Stimulated activated CD8-positive, alpha-beta memory T cell treated with anti-CD3 and anti-CD28 coated beads, Interleukin-2, amount 100 ng/mL, for 48 hours (primary cell): ENCODE measurements at regions not wholly inside any gene's neighbourhood (a gene's known extent, or its start where the extent isn't known, plus 50 kb on each side); places are given as distances from the start of the nearest gene placed in this dataset.

ENCODE experiments used
- DNase-seq, 2 donors: peaks; one replicate each; pipeline ENCODE4 v3.0.0-alpha.2; 2020; ENCODE audit warnings: low read depth in 2 of 2

DNA sequence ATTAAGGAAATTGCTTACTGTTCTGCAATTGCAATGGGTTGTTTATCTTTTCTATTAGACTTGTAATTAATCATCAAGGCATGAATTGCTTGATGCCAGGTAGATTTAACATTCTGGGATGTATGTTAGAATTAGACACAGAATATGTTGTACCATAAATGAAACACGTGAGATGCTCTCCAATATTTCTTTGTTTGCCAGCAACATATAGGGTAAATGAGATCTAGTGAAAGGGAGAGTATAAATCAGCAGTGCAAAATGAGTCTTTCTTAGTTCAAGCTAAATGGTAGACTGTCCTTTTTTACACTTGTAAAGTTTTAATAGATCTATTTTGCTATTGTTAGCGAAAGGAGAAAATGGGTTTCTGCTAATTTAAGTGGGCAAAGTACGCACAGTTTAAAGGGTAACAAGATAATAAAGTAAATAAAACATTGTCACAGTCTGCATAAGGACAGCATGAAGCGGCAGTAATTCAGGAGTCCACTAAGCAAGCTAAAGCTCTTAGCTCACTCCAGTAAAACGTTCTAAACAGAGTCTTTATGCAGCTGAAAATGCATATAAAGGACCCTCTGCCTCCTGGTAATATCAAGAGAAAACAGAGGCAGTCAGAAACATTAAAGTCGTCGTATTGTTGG lies 1137.1 kb downstream of the OLFM4 start:
- no peak for DNase-seq

DNA sequence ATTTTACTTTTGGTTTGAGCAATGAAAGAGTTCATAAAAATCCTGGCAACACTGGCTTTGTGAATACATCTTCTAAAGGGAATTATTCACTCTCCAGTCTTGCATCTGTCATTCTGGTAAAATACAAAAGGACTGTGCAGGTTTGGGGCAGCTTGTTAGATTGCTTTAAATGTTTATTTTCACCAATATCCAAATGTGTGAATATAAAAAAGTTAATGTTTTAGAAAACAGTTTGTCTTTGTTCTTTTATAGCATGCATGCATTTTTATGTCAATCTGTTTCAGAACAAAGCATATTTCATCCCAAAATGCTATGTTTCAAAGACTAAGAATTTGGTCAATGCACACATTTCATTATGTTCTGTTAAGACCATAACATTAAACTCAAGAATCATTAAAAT lies 1145.4 kb downstream of the OLFM4 start:
- DNase-seq: no peak

DNA sequence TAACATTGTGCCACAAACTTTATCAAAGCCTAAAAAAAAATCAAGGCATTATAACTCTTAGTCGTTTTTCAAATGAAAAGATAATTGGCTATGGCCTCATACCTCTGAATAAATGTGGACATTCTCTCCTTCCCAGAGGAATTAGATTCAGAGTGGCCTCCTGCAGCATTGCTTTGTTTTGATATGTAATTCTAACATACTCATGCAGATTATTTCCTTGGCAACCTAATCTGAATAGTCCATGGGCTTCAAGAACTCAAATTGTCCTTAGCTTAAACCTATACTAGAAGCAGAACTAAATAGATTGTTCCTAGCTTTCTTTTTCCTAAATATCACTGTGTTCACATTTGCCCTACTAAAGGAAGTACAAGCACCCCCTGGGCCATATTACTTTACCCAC lies 1146.9 kb downstream of the OLFM4 start:
- DNase-seq: no peak

DNA sequence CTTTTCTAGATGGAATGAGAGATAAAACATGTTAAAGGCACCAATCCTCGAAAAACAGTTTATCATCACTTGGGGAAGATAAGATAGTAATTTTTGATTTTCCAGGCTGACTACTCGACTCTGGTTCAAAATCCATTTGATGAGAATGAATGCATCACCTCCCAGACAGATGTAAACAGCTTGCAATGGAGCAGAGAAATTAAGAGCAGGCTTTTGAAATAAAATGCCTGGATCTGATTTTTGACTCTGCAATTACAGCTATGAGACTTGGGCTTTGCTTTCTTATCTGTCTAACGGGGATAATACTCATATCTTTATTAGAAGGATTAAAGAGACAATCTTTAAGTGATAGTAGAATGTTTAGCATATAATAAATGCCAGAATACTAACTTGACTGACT lies 1148.9 kb downstream of the OLFM4 start:
- DNase-seq: no peak

DNA sequence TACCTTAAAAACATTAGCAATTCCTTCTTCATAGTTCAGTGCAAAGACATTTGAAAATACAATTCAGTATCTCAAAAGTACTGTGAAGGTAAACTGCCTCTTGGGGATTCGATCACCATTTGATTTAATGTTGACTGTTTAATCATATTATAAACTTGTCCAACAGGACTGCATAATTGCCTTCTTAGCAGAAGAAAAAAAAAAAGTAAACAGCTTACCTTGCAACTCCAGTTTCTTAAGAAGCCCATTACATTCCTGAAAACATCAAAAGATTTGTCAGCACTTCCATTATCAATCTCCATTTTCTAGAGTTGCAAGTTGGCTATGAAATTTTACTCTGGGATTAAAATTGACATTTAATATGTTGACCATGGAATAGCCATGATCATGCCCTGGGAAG lies 1154.6 kb downstream of the OLFM4 start:
- DNase-seq: no peak

DNA sequence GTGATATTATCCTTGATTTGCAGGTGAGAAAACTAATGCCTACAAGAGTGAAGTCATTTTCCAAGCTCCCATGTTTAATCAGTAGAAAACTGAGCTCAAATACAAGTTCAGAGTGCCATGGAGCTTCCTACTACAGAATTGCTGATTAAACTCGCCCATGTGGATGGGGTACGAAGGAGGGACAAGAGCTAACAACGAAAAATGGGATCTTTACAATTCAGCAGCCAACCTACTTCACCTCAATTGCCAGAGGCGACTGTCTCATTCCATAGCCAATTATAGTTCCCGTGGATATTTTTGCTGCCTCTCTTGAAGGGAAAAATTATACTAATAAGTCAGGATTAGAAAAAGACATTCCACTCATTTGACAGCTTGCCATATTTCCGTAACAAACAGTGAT lies 1155.1 kb downstream of the OLFM4 start:
- no peak for DNase-seq

DNA sequence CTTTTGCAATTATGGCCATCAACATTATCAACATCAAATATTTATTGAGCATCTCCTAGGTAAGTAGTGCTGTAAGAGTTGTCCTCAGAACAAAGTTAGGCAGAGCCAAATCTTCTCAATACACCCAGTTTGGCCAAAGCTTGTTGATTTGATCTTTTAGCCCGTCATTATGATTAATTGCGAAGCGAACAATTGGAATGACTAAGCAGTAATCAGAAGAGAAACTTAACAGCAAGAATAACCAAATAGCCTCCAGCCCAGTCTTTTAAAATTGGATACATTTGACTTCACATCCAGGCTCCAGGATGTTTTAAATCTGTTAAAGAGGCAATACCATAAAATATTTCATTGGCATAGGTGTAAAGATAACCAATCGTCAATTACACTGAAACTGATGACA lies 1156.0 kb downstream of the OLFM4 start:
- no peak for DNase-seq

DNA sequence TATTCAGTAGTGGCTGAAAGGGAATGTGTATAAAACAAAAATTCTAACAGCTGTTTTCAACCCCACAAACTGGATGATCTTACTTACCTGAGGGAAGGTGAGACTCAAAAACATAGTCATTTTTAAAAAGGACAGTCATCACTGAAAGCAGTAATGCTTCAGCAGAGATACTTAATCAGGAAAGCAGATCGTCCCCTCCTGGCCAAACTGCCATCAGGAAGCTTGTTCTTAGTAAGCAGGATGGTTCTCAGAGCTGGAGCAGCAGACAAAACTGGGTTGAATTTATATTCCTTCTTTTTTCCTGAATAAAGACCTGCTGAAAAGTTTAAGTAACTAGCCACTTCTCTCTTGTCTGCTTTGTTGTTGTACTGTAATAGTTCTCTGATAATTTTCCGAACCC lies 1156.5 kb downstream of the OLFM4 start:
- no peak for DNase-seq

DNA sequence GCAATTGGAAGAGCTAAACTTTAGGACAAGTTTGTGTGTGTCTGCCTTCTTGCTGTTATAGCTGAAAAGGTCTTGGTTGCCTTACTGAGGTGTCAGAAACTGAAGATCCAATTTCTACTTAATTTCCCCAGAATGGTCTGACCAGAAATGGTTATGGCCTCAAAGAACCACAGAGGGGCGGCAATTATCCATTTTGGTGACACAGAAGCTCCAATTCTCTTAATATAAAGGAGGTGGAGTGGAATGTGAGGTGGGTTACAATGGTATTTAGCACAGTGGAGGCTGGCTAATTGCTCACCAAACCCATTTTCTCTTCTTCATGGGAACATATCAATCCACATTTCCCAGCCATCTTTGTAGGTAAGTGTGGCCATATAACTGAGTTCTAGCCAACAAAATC lies 1157.2 kb downstream of the OLFM4 start:
- DNase-seq: no peak

DNA sequence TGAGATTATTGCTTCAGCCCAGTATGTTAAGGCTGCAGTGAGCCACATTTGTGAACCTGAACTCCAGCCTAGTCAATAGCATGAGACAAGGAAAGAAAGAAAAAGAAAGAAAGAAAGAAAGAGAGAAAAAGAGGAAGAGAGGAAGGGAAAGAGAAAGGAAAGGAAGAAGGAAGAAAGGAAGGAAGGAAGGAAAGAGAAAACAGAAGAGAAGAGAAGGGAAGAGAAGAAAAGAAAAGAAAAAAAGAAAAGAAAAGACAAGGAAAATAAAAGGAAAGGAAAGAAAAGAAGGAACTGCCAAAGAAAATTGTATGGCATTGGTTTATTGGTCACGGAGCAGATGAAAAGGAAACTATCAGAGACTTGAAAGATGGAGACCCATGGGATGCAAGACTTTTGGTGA lies 1158.8 kb downstream of the OLFM4 start:
- no peak for DNase-seq

DNA sequence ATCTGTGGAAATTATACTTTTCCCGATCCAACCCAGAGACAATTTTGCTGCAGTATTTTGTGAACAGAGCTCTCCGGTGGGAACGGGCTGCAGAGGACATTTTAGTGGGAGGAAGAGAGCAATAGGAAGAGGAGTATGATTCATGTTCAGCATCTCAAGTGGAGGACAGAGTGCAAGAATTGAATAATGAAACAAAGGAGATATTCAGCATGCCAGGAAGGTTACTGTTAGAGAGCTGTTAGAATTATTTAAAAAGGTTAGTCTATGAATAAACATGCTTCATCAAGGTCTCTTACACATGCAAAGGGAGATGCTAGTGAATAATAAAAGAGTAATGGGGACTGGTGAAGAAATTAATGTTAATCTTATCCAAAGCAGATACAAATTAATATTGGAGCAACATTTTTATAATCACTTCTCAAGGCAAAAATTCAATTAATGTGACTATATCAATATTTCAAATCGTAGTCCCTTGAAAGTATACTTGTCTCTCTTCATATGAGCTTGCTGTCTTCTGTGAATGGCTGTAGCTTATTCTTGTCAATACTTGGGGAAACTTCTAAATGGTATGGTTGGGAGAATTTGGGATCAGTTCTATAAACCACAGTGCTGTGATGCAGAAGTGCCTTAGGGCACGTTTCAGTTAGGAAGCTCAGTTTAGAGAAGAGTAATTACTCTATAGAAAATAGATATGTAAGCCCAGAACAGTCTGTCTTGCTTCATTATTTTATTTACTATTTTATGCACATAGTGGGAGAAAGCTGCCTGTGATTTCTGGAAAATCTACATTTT lies 1165.8 kb downstream of the OLFM4 start:
- DNase-seq: no peak

DNA sequence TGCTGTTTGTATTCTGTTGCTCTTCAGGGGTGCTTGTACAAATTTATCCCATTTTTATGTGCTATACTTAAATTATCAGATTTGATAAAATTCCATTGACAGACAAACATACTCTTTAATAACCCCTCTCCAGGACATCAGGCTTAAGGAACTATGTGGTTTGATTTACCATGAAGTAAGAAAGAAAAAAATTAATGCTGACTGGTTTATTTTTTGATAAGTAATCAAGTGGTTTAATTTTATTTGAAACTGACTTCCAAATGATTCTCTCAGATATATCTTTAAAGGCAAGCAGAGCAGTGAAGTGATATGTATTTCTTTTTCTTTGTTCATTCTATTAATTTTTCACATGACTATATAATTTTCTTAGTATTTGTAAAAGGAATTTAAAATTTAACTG lies 1168.1 kb downstream of the OLFM4 start:
- DNase-seq: no peak

DNA sequence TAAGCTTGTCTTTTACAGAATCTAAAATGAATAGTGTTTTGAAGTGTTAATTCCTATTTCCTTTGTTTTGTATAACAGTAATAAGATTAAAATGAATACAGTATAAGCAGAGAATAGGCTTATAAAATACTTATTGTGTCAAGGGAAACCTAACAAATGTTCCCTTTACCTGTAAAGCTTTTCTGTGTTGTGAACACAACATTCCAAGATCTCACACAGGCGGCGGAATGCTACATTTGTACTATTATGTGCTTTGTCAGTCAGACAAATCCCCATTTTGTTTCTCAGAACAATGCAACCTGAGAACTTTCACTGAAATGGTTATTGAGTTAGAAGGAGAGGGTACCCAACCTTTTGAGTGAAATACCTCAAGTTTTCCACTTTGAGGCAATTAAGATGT lies 1170.3 kb downstream of the OLFM4 start:
- DNase-seq: no peak

DNA sequence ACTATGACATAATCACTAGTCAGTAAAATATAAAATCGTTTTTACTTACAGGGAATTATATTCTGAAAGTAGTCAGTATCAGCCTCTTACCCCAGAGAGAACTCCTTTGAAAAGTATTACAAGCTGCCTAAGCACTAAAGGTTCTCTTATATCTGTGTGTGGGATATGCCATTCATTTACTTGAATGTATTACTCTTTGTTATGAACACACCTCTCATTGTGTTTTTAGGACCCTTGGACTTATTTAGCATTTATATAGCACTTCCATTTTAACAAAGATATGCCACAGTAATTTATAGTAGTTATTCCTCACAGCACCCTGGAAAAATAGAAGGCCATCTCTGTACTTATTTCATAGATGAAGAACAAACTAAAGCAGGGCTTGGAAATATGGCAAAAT lies 1178.0 kb downstream of the OLFM4 start:
- no peak for DNase-seq

DNA sequence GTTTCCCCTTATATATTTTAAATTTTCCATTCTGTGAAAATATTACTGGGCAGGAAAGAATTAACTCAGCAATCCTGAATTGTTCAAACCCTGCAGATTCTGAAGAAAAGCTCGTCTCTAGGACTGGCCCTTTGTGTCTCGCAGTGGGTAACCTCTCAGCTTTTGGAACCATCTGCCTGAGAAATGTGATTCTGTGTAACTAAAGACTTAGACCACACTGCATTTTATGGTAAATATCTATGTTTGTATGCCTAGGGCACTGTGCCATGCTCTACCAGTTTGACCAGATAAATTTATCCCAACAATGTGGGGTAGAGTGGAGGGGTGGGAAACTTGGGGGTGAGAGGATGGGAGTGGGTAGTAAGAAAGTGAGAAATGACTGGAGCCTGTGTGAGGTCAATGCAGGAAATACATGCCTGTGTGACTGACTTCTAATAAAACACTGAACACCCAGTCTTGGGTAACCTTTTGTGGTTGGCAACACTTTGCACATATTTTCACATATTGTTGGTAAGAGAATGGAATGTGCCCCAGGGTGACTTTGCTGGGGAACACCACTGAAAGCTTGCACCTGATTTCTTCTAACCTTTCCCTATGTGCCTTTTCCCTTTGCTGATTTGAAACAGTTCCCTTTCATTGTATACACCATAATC lies 1181.9 kb downstream of the OLFM4 start:
- no peak for DNase-seq

DNA sequence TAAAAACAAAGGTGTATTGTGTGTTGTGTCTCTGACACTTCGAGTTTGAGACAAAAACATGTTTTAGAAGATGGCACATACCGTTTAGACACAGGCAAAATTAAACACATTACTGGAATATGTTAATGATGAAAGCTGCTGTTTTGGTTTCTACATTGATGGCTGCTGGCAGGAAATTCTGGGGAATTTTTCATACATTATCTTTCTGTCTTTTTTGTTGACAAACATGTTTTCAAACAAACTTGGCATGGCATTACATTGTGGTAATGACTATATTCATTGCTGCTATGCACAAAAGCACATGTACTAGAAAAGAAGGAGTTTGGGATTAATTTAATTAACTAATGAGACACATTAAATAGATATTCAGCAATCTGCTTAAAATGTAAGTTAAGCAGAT lies 1187.6 kb downstream of the OLFM4 start:
- DNase-seq: no peak

DNA sequence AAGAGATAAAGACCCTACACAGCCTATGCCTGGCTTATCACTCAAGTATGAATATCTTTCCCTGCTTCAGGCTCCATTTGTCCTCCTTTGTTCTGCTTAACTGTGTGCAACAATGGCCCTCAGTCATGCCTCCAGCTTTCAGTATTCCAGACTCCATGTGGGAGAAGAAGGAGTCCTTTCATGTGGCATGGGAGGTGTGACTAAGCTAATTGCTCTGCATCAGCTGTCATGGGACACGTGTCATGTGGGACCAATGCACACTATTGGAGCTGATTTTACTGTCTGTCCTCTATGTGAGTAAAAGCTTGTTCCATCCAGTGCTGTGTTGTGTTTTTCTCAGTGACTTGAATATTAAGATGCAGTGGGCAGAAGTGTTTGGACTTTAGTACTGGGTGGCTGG lies 1198.3 kb downstream of the OLFM4 start:
- DNase-seq: no peak

DNA sequence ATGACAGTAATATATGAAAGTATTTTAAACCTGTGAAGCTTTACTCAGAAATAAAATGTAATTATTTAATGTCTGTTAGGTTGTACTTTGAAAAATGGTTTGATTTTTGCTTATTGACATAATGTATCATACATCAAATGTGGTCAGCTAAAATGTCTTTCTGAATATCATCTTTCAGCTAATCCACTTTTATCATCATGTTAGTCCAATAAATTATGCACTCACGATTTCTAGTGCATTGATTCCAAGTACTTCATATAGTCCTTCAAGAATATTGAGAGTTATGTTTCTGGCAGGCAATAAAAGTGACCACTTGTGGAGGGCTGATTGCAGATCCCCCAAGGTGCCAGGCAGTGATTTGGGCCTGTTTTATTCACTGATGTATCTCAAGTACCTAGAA lies 1204.1 kb downstream of the OLFM4 start:
- DNase-seq: no peak

DNA sequence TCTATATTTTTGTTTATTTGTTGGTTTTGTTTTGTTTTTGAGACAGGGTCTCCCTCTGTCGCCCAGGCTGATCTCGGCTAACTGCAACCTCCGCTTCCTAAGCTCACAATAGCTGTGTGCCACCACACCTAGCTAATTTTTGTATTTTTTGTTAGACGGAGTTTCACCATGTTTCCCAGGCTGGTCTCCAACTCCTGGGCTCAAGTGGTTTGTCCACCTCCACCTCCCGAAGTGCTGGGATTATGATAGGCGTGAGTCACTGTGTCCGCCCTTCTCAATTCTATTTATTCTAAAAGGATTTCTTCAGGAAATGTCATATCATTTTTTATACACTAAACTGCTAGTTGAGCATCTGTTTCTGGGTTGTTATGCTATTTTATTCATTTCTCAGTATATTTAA lies 1206.0 kb downstream of the OLFM4 start:
- no peak for DNase-seq

DNA sequence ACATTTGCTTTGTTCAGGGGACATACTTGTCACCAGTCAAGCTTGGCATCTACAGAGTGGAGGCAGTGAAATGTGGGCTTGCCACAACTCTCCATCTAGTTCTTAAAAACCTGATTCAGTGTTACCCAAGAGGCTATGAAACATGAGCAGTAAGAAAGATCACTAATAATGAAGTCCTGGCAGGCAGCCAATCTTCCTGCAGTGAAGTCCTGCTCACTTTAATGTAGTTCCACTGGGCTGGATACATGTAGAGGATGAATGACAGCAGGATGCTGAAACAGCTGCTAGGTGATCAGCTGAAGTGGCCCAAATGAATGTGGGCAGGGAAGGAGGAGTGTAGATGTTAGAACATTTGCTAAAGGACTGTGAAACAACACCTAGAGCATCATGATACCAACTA lies 1213.1 kb downstream of the OLFM4 start:
- no peak for DNase-seq

DNA sequence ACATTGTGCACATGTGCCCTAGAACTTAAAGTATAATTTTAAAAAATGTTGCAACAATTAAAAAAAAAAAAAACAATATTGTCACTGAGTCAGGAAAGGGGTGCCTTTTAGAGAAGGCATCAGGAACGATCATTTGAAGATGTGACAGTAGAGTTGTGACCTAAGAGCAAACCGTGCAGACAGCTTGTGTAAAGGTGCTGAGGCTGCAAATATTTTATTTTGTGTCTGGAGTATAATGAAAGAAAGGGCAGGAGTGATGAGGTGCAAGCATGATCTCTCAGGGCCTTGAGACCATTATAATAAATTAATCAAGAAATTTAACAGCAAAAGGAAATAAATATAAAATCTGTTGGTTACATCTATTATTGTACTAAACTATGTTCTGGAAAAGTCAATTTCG lies 1219.7 kb downstream of the OLFM4 start:
- DNase-seq: no peak

DNA sequence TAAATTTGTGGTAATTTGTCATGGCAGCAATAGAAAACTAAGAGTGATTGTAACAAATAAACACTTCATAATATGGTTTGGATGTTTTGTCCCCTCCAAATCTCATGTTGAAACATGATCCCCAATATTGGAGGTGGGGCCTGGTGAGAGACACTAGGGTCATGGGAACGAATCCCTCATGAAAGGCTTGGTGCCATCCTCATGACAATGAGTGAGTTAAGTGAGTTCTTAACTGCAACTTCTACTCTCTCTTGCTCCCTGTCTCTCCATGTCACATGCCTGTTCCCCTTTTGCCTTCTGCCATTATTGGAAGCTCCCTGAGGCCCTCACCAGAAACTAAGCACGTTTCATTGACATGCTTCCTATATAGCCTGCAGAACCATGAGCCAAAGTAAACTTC lies 1233.2 kb downstream of the OLFM4 start:
- no peak for DNase-seq

DNA sequence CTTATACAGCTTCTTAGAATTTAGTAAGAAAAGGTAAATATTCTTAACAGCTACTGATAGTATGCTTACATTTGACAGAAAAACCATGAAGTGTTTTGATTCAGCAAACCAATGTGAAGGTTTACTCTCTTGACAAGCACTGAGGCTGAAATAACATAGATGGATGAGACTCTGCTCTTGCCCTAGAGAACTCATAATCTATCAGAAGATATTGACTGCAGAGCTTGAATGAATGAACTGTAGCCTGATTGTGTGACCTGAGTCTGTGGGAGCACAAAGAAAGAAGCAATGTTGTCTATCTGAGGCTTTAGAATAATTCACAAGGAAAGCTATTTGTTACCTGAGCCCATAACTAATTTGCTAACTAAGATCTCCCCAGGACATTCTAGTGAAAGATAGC lies 1235.3 kb downstream of the OLFM4 start:
- no peak for DNase-seq
